PC-3 (cell line): ENCODE measurements at regions not wholly inside any gene's neighbourhood (a gene's known extent, or its start where the extent isn't known, plus 50 kb on each side); places are given as distances from the start of the nearest gene placed in this dataset.

Source experiments
- ATAC-seq: fragments of 200-7000 bp; cut with Tn5 transposase; 2 replicates; pipeline ENCODE4 v1.9.1; 2020; ENCODE audit warnings: mild to moderate bottlenecking, moderate library complexity
- BruUV-seq: library from RNA; stranded (reverse); fragments of 400-500 nt; replicated peaks from 2 replicates; lab custom pipeline; 2021; lab: Mats Ljungman, UMichigan
- CTCF ChIA-PET: fragments of 300-600 bp; sonication (Branson Sonifier 250); formaldehyde crosslinking; loops from one replicate; lab custom pipeline; 2022; ENCODE audit warnings: antibody characterized with exemption; lab: Charles Lee
- POLR2A ChIA-PET: fragments of 300-600 bp; sonication (Branson Sonifier 250); formaldehyde crosslinking; loops from one replicate; lab custom pipeline; 2022; ENCODE audit warnings: antibody characterized with exemption; ENCODE audit not compliant: unreplicated experiment; lab: Charles Lee
- DNase-seq: peaks from one replicate; pipeline ENCODE4 v3.0.0-alpha.2; 2015
- H2AFZ ChIP-seq: fragments of 300-600 bp; sonication (generic); 2 replicates; pipeline ENCODE4 v1.6.0; 2016; ENCODE audit warnings: antibody characterized with exemption, low read length
- H3F3A ChIP-seq: fragments of 300-600 bp; sonication (generic); one replicate; pipeline ENCODE4 v1.6.0; 2017; ENCODE audit warnings: antibody characterized with exemption, low read length, control low read depth, mild to moderate bottlenecking; ENCODE audit not compliant: unreplicated experiment
- H3K27ac ChIP-seq: fragments of 300-600 bp; sonication (generic); 2 replicates; pipeline ENCODE4 v1.5.1; 2016; ENCODE audit warnings: mild to moderate bottlenecking, low read length
- H3K27me3 ChIP-seq: fragments of 300-600 bp; sonication (generic); 2 replicates; pipeline ENCODE4 v1.6.1; 2016; ENCODE audit warnings: low read length, mixed read lengths
- H3K36me3 ChIP-seq: fragments of 300-600 bp; sonication (generic); 2 replicates; pipeline ENCODE4 v1.6.1; 2016; ENCODE audit warnings: low read depth, mixed run types, low read length, mixed read lengths
- H3K4me1 ChIP-seq: fragments of 300-600 bp; sonication (generic); 2 replicates; pipeline ENCODE4 v1.5.1; 2016; ENCODE audit warnings: low read length; ENCODE audit not compliant: insufficient read depth
- H3K4me2 ChIP-seq: fragments of 300-600 bp; sonication (generic); 2 replicates; pipeline ENCODE4 v1.6.0; 2016; ENCODE audit warnings: low read length
- H3K4me3 ChIP-seq: fragments of 300-600 bp; sonication (generic); 2 replicates; pipeline ENCODE4 v1.5.1; 2016; ENCODE audit warnings: mild to moderate bottlenecking, low read length, mixed read lengths
- H3K79me2 ChIP-seq: fragments of 300-600 bp; sonication (generic); 2 replicates; pipeline ENCODE4 v1.6.1; 2017; ENCODE audit warnings: low read length, mixed read lengths
- H3K9ac ChIP-seq: fragments of 300-600 bp; sonication (generic); 2 replicates; pipeline ENCODE4 v1.6.0; 2016; ENCODE audit warnings: mild to moderate bottlenecking, low read length
- H3K9me2 ChIP-seq: fragments of 300-600 bp; sonication (generic); replicated peaks from 2 replicates; pipeline ENCODE4 v1.6.1; 2016; ENCODE audit warnings: mixed run types, low read length, mixed read lengths
- H3K9me3 ChIP-seq: fragments of 300-600 bp; sonication (generic); 2 replicates; pipeline ENCODE4 v1.6.1; 2016; ENCODE audit warnings: low read length, mixed read lengths
- H4K20me1 ChIP-seq: fragments of 300-600 bp; sonication (generic); 2 replicates; pipeline ENCODE4 v1.6.1; 2016; ENCODE audit warnings: low read length, mixed read lengths
- CTCF ChIP-seq: fragments of 300-600 bp; sonication (generic); conservative IDR thresholded peaks from 2 replicates; pipeline ENCODE4 v1.5.1; 2017; ENCODE audit warnings: antibody characterized with exemption, low read depth, mild to moderate bottlenecking, low read length
- EZH2 ChIP-seq: fragments of 300-600 bp; sonication (generic); IDR thresholded peaks from one replicate; pipeline ENCODE4 v1.6.1; 2017; ENCODE audit warnings: antibody characterized with exemption, mild to moderate bottlenecking, low read length; ENCODE audit not compliant: unreplicated experiment
- EZH2phosphoT487 ChIP-seq: fragments of 300-600 bp; sonication (generic); IDR thresholded peaks from 2 replicates; pipeline ENCODE4 v1.6.1; 2018; ENCODE audit warnings: mild to moderate bottlenecking, antibody characterized with exemption, low read length, borderline replicate concordance
- intact Hi-C: fragments of 100-400 bp; cut with micrococcal nuclease; formaldehyde crosslinking; loops from 2 replicates; pipeline ENCODE4 v1.9.0; 2023

- Histone ChIP-seq H3K36me3 (no peaks in the 10 kb centered on the region), H3K9me2 (no peaks in the 10 kb centered on the region), H3K4me2 (no peak overlapping the region), H3K79me2 (no peaks in the 10 kb centered on the region), H3K9me3 (no peaks in the 10 kb centered on the region), H2AFZ (no peak overlapping the region), H3K27me3 (no peaks in the 10 kb centered on the region), H3K4me1 (peaks cover 40% of the 10 kb centered on the region), H3F3A (peaks cover 13% of the 10 kb centered on the region), H3K4me3 (no peak overlapping the region), H4K20me1 (no peaks in the 10 kb centered on the region), H3K9ac (no peak overlapping the region), H3K27ac (no peak overlapping the region)
- DNase-seq (peak; percentile 37), ATAC-seq (no peak)
- BruUV-seq, result no TSS peak
- CTCF ChIA-PET, result no interaction called here
- no peak for TF ChIP-seq EZH2phosphoT487
- TF ChIP-seq EZH2, result no peak
- TF ChIP-seq CTCF, result no peak
- intact Hi-C loops, result no loop called here
- POLR2A ChIA-PET, result no interaction called here
These were observed 85.9 kb upstream of the SNX19 start for GRCh38 chr11:131002145-131002544.

- Histone ChIP-seq H2AFZ (no peak overlapping the region), H3F3A (peaks cover 1% of the 10 kb centered on the region), H3K4me2 (no peak overlapping the region), H4K20me1 (no peaks in the 10 kb centered on the region), H3K9ac (no peak overlapping the region), H3K9me2 (no peaks in the 10 kb centered on the region), H3K4me3 (no peak overlapping the region), H3K79me2 (no peaks in the 10 kb centered on the region), H3K27ac (no peak overlapping the region), H3K4me1 (peaks cover 14% of the 10 kb centered on the region), H3K36me3 (no peaks in the 10 kb centered on the region), H3K9me3 (no peaks in the 10 kb centered on the region), H3K27me3 (peaks cover 34% of the 10 kb centered on the region)
- ATAC-seq (no peak), DNase-seq (no peak)
- intact Hi-C loops, result no loop called here
- ChIA-PET CTCF (no interaction called here), POLR2A (no interaction called here)
- TF ChIP-seq CTCF (no peak), EZH2 (no peak), EZH2phosphoT487 (no peak)
- BruUV-seq, result no TSS peak
These were observed 89.5 kb upstream of the SNX19 start for GRCh38 chr11:131005829-131006228.

GRCh38 chr11:131025020-131025419, 108.7 kb upstream of the SNX19 start:
- POLR2A ChIA-PET, result no interaction called here
- intact Hi-C loops, result loop anchor here (1.0 kb wide), 2 partner anchors 36 to 192 kb away; no protein-coding TSS in a partner anchor
- ATAC-seq (peak; percentile 99), DNase-seq (peak; percentile 74)
- Histone ChIP-seq H3K9me3 (no peaks in the 10 kb centered on the region), H3K9ac (no peak overlapping the region), H4K20me1 (no peaks in the 10 kb centered on the region), H3K4me2 (no peak overlapping the region), H3F3A (no peaks in the 10 kb centered on the region), H3K79me2 (no peaks in the 10 kb centered on the region), H2AFZ (no peak overlapping the region), H3K9me2 (no peaks in the 10 kb centered on the region), H3K36me3 (no peaks in the 10 kb centered on the region), H3K27ac (no peak overlapping the region), H3K27me3 (peaks cover 52% of the 10 kb centered on the region), H3K4me3 (no peak overlapping the region), H3K4me1 (no peaks in the 10 kb centered on the region)
- CTCF ChIA-PET, result interaction anchor here (0.6 kb wide), 1 partner anchor 106 kb away, joined by 4 read pairs; no protein-coding TSS in a partner anchor
- no TSS peak for BruUV-seq
- TF ChIP-seq CTCF (peak; percentile 95), EZH2phosphoT487 (no peak)
